H1 (cell line): ENCODE measurements at regions not wholly inside any gene's neighbourhood (a gene's known extent, or its start where the extent isn't known, plus 50 kb on each side); places are given as distances from the start of the nearest gene placed in this dataset.

Source experiments
- CTCF ChIA-PET: fragments of 300-600 bp; sonication (Branson Sonifier 250); formaldehyde crosslinking; loops from one replicate; lab custom pipeline; 2021; ENCODE audit not compliant: partially characterized antibody; lab: Charles Lee
- POLR2A ChIA-PET: fragments of 300-600 bp; sonication (Branson Sonifier 250); formaldehyde crosslinking; loops from one replicate; lab custom pipeline; 2021; ENCODE audit warnings: inconsistent platforms; ENCODE audit not compliant: partially characterized antibody; lab: Charles Lee
- DNase-seq, 2 experiments: peaks; one replicate each; pipeline versions ENCODE4 v3.0.0 to v3.0.0-alpha.2; 2010 to 2022; ENCODE audit warnings: low spot score in 2 of 2, low read depth in 1 of 2, mixed read lengths in 1 of 2
- FAIRE-seq: peaks from 2 replicates; lab custom pipeline; 2011; peaks lifted over from hg19 to GRCh38; lab: Jason Lieb, UNC
- H2AFZ ChIP-seq: 2 replicates; pipeline ENCODE4 v1.8.1; 2012; ENCODE audit warnings: low read length, inconsistent platforms
- H2AK5ac ChIP-seq: 2 replicates; pipeline ENCODE4 v1.6.1; 2013; ENCODE audit warnings: low read depth, low read length
- H2BK120ac ChIP-seq: replicated peaks from 2 replicates; pipeline ENCODE3; 2013; ENCODE audit warnings: low read depth, low read length, inconsistent platforms
- H2BK12ac ChIP-seq: 2 replicates; pipeline ENCODE4 v1.6.1; 2013; ENCODE audit warnings: low read depth, low read length
- H2BK15ac ChIP-seq: 2 replicates; pipeline ENCODE4 v1.6.1; 2013; ENCODE audit warnings: low read length
- H2BK20ac ChIP-seq: 2 replicates; pipeline ENCODE4 v1.6.1; 2013; ENCODE audit warnings: low read length
- H2BK5ac ChIP-seq: 2 replicates; pipeline ENCODE4 v1.6.1; 2013; ENCODE audit warnings: low read depth, low read length
- H3K14ac ChIP-seq: 2 replicates; pipeline ENCODE4 v1.6.1; 2013; ENCODE audit warnings: inconsistent platforms; ENCODE audit not compliant: insufficient read length
- H3K18ac ChIP-seq: 2 replicates; pipeline ENCODE4 v1.6.1; 2013; ENCODE audit warnings: low read length; ENCODE audit errors: extremely low read depth
- H3K23ac ChIP-seq: 2 replicates; pipeline ENCODE4 v1.6.1; 2013; ENCODE audit warnings: inconsistent platforms; ENCODE audit not compliant: insufficient read length
- H3K23me2 ChIP-seq: 2 replicates; pipeline ENCODE4 v1.6.1; 2013; ENCODE audit warnings: low read depth, low read length
- H3K27ac ChIP-seq: 2 replicates; pipeline ENCODE4 v1.6.1; 2011; ENCODE audit warnings: low read depth, low read length, inconsistent platforms
- H3K27me3 ChIP-seq, 4 experiments: replicated peaks in 1 of 4; 1 replicate in 1 of 4; 2 replicates in 3 of 4; pipeline versions ENCODE4 v1.6.1 to v1.8.1; 2011 to 2013; ENCODE audit warnings: low read length in 3 of 4, mild to moderate bottlenecking in 3 of 4, inconsistent platforms in 2 of 4, mixed read lengths in 2 of 4, moderate library complexity in 1 of 4; ENCODE audit not compliant: control insufficient read depth in 3 of 4, insufficient read depth in 3 of 4; ENCODE audit errors: extremely low read depth in 1 of 4
- H3K36me3 ChIP-seq, 4 experiments: 2 replicates each; pipeline versions ENCODE4 v1.6.1 to v1.8.1; 2011 to 2013; ENCODE audit warnings: mild to moderate bottlenecking in 4 of 4, low read length in 3 of 4, moderate library complexity in 2 of 4, control low read depth in 1 of 4, inconsistent platforms in 1 of 4; ENCODE audit not compliant: insufficient read depth in 4 of 4, control insufficient read depth in 2 of 4
- H3K4ac ChIP-seq: replicated peaks from 2 replicates; pipeline ENCODE3; 2013; ENCODE audit warnings: low read length, low read depth, mixed read lengths, inconsistent platforms; ENCODE audit not compliant: insufficient read length
- H3K4me1 ChIP-seq, 4 experiments: replicated peaks in 1 of 4; 1 replicate in 1 of 4; 2 replicates in 3 of 4; pipeline versions ENCODE4 v1.6.1 to v1.8.1; 2011 to 2013; ENCODE audit warnings: low read length in 3 of 4, inconsistent platforms in 2 of 4, mixed read lengths in 1 of 4; ENCODE audit not compliant: insufficient read depth in 4 of 4, control insufficient read depth in 3 of 4
- H3K4me2 ChIP-seq, 2 experiments: 2 replicates each; pipeline versions ENCODE4 v1.6.1 to v1.8.1; 2011 to 2013; ENCODE audit warnings: low read depth in 2 of 2, low read length in 2 of 2, control low read depth in 1 of 2, inconsistent platforms in 1 of 2, mild to moderate bottlenecking in 1 of 2; ENCODE audit not compliant: insufficient read depth in 1 of 2
- H3K4me3 ChIP-seq, 4 experiments: fragments of 200-600, 300-600 bp in 1 of 4; sonication (generic), shearing (Covaris generic), sonication (Bioruptor Twin) in 1 of 4; 2 replicates each; pipeline versions ENCODE4 v1.5.1 to v1.8.1; 2011 to 2016; ENCODE audit warnings: low read length in 4 of 4, low read depth in 3 of 4, control low read depth in 2 of 4, inconsistent platforms in 2 of 4, mild to moderate bottlenecking in 2 of 4, mixed read lengths in 1 of 4, moderate library complexity in 1 of 4; ENCODE audit not compliant: insufficient read depth in 2 of 4; ENCODE audit errors: extremely low read depth in 1 of 4
- H3K56ac ChIP-seq: replicated peaks from 2 replicates; pipeline ENCODE3; 2013; ENCODE audit warnings: low read depth, mild to moderate bottlenecking, mixed read lengths, low read length, inconsistent platforms; ENCODE audit not compliant: insufficient read length
- H3K79me1 ChIP-seq: 2 replicates; pipeline ENCODE4 v1.6.1; 2013; ENCODE audit warnings: low read depth, low read length, control low read depth
- H3K79me2 ChIP-seq, 2 experiments: 2 replicates each; pipeline versions ENCODE4 v1.6.1 to v1.8.1; 2012 to 2013; ENCODE audit warnings: low read length in 2 of 2, mild to moderate bottlenecking in 2 of 2, inconsistent platforms in 1 of 2; ENCODE audit not compliant: insufficient read depth in 2 of 2, control insufficient read depth in 1 of 2
- H3K9ac ChIP-seq, 4 experiments: replicated peaks in 1 of 4; 1 replicate in 1 of 4; 2 replicates in 3 of 4; pipeline versions ENCODE4 v1.6.1 to v1.8.1; 2011 to 2013; ENCODE audit warnings: low read depth in 3 of 4, low read length in 3 of 4, control low read depth in 2 of 4, mild to moderate bottlenecking in 2 of 4, moderate library complexity in 2 of 4, inconsistent platforms in 1 of 4; ENCODE audit errors: extremely low read depth in 1 of 4
- H3K9me3 ChIP-seq, 2 experiments: 2 replicates each; pipeline versions ENCODE4 v1.6.1 to v1.8.1; 2012 to 2013; ENCODE audit warnings: mild to moderate bottlenecking in 2 of 2, moderate library complexity in 2 of 2, control low read depth in 1 of 2, inconsistent platforms in 1 of 2, low read depth in 1 of 2, low read length in 1 of 2, mixed read lengths in 1 of 2; ENCODE audit not compliant: insufficient read depth in 2 of 2
- H4K20me1 ChIP-seq, 2 experiments: replicated peaks in 1 of 2; 2 replicates each; pipeline versions ENCODE3 to v1.8.1; 2011 to 2013; ENCODE audit warnings: inconsistent platforms in 2 of 2, low read length in 2 of 2, mild to moderate bottlenecking in 1 of 2; ENCODE audit not compliant: insufficient read depth in 2 of 2, control insufficient read depth in 1 of 2
- H4K5ac ChIP-seq: 2 replicates; pipeline ENCODE4 v1.6.1; 2013; ENCODE audit warnings: low read length, low read depth, mixed read lengths, inconsistent platforms; ENCODE audit not compliant: insufficient read length
- H4K8ac ChIP-seq: 2 replicates; pipeline ENCODE4 v1.8.0; 2013; ENCODE audit warnings: mild to moderate bottlenecking, moderate library complexity, low read length, inconsistent platforms; ENCODE audit not compliant: insufficient read depth; ENCODE audit errors: extremely low read depth
- H4K91ac ChIP-seq: replicated peaks from 2 replicates; pipeline ENCODE3; 2013; ENCODE audit warnings: low read length, mixed read lengths, inconsistent platforms; ENCODE audit not compliant: insufficient read length
- CEBPB ChIP-seq: IDR thresholded peaks from 2 replicates; pipeline ENCODE4 v1.6.1; 2012; ENCODE audit warnings: low read depth, low read length
- CHD2 ChIP-seq: IDR thresholded peaks from 2 replicates; pipeline ENCODE4 v1.6.1; 2012; ENCODE audit warnings: low read length, improper control_type of control experiment
- GABPA ChIP-seq: IDR thresholded peaks from 2 replicates; pipeline ENCODE4 v1.6.1; 2011; ENCODE audit warnings: mild to moderate bottlenecking, low read length, moderate library complexity, borderline replicate concordance; ENCODE audit not compliant: insufficient read depth
- KDM1A ChIP-seq: fragments of 200-600, 300-600 bp; sonication (generic); IDR thresholded peaks from 2 replicates; pipeline ENCODE4 v1.7.1; 2016; ENCODE audit warnings: mild to moderate bottlenecking, low read length, borderline replicate concordance
- MAX ChIP-seq: IDR thresholded peaks from 2 replicates; pipeline ENCODE4 v1.6.1; 2012; ENCODE audit warnings: inconsistent platforms
- NANOG ChIP-seq: IDR thresholded peaks from 2 replicates; pipeline ENCODE4 v1.6.1; 2011; ENCODE audit warnings: low read length, low read depth, mild to moderate bottlenecking, inconsistent platforms; ENCODE audit not compliant: insufficient read depth, poor library complexity, severe bottlenecking
- POLR2AphosphoS5 ChIP-seq: IDR thresholded peaks from 2 replicates; pipeline ENCODE4 v1.6.1; 2011; ENCODE audit warnings: low read depth, low read length
- SAP30 ChIP-seq: fragments of 300-600 bp; sonication (generic); IDR thresholded peaks from 2 replicates; pipeline ENCODE4 v1.7.1; 2012; ENCODE audit warnings: low read length, moderate library complexity, mild to moderate bottlenecking, inconsistent platforms; ENCODE audit not compliant: insufficient read depth, insufficient replicate concordance
- SIN3A ChIP-seq, 2 experiments: IDR thresholded peaks in 1 of 2; conservative IDR thresholded peaks in 1 of 2; 2 replicates each; pipeline ENCODE4 v1.6.1; 2011 to 2012; ENCODE audit warnings: low read length in 2 of 2, improper control_type of control experiment in 1 of 2, low read depth in 1 of 2, mild to moderate bottlenecking in 1 of 2
- SIRT6 ChIP-seq: IDR thresholded peaks from one replicate; pipeline ENCODE4 v1.7.1; 2012; ENCODE audit warnings: low read length, inconsistent platforms
- SRF ChIP-seq: IDR thresholded peaks from 2 replicates; pipeline ENCODE4 v1.6.1; 2011; ENCODE audit warnings: mild to moderate bottlenecking, low read depth, low read length, moderate library complexity
- SUZ12 ChIP-seq: fragments of 200-600 bp; sonication (generic); IDR thresholded peaks from 2 replicates; pipeline ENCODE4 v1.6.1; 2012; ENCODE audit warnings: mild to moderate bottlenecking, inconsistent platforms, low read length, moderate library complexity, mixed read lengths
- ZNF274 ChIP-seq: IDR thresholded peaks from 2 replicates; pipeline ENCODE4 v1.7.0; 2012; ENCODE audit warnings: low read length, borderline replicate concordance; ENCODE audit errors: extremely low read depth
- WGBS, 2 experiments: shearing (Covaris generic) in 1 of 2; methylation state at CpG; one replicate each; pipeline versions ENCODE4 v1.1.6 to v1.1.7; 2013 to 2015; ENCODE audit warnings: low lambda C conversion rate in 2 of 2, mixed read lengths in 2 of 2, inconsistent platforms in 1 of 2, low coverage in 1 of 2, missing lambda C conversion rate in 1 of 2; ENCODE audit not compliant: insufficient replicate concordance in 2 of 2, insufficient coverage in 1 of 2, insufficient read length in 1 of 2; ENCODE audit errors: extremely low coverage in 1 of 2, missing lambda C conversion rate in 1 of 2; 5-methylcytosine and 5-hydroxymethylcytosine counted together

GRCh38 chr9:1261879-1262766 lies 212.0 kb downstream of the DMRT2 start:
- Histone ChIP-seq H2AFZ (no peak overlapping the region), H3K9ac (no peak overlapping the region), H3K79me2 (no peaks in the 10 kb centered on the region), H3K4me2 (no peak overlapping the region), H3K4me3 (no peak overlapping the region), H2BK5ac (no peak overlapping the region), H3K79me1 (no peaks in the 10 kb centered on the region), H4K8ac (no peak overlapping the region), H3K56ac (no peak overlapping the region), H3K27me3 (no peaks in the 10 kb centered on the region), H3K14ac (no peak overlapping the region), H3K4me1 (no peaks in the 10 kb centered on the region), H3K27ac (no peak overlapping the region), H2AK5ac (no peak overlapping the region), H2BK20ac (no peak overlapping the region), H3K23ac (no peak overlapping the region), H4K91ac (no peak overlapping the region), H3K36me3 (no peaks in the 10 kb centered on the region), H4K5ac (no peak overlapping the region), H3K9me3 (peaks cover 80 to 90% of the 10 kb centered on the region in 2 experiments), H3K23me2 (no peaks in the 10 kb centered on the region), H4K20me1 (no peaks in the 10 kb centered on the region), H3K4ac (no peak overlapping the region), H2BK15ac (no peak overlapping the region), H2BK120ac (no peak overlapping the region), H3K18ac (no peak overlapping the region), H2BK12ac (no peak overlapping the region)
- 55% methylated on average over 6 of the region's 6 CpGs; no CpG with 5 or more reads in 1 of the 2 experiments for WGBS, 2 experiments
- no peak for DNase-seq
- ChIA-PET CTCF (no interaction called here), POLR2A (no interaction called here)
- no peak for FAIRE-seq
- TF ChIP-seq GABPA (no peak), NANOG (no peak), SRF (no peak), SIRT6 (no peak), ZNF274 (no peak), SUZ12 (no peak), SAP30 (no peak), CEBPB (no peak), MAX (no peak), POLR2AphosphoS5 (no peak), SIN3A (conservative IDR thresholded peaks at IDR 0.05 in 1 of 2, IDR thresholded peaks at IDR 0.05 in 1 of 2; ENCODE audit: low read depth in 1 of 2, low read length in 2 of 2) (no peak), CHD2 (no peak), KDM1A (no peak)
